ENCODE measurements at regions not wholly inside any gene's neighbourhood (a gene's known extent, or its start where the extent isn't known, plus 50 kb on each side); places are given as distances from the start of the nearest gene placed in this dataset.

- WGBS, 2 donors, result 72 to 75% methylated on average over 4 of the region's 4 CpGs
- Histone ChIP-seq H3K36me3 (no peaks in the 10 kb centered on the region), H3K4me1 (no peaks in the 10 kb centered on the region), H3K27me3 (no peaks in the 10 kb centered on the region), H3K9me3 (no peaks in the 10 kb centered on the region), H3K4me3 (replicated peaks in 1 of 3) (no peak overlapping the region), H3K27ac (no peak overlapping the region)
- no peak for DNase-seq
- TF ChIP-seq POLR2A (IDR thresholded peaks at IDR 0.05), result no peak
- TF ChIP-seq CTCF (IDR thresholded peaks at IDR 0.05), result no peak
- intact Hi-C loops (cut with DNase I), result no loop called here
These were observed 595.5 kb downstream of the GALC start for GRCh38 chr14:87397499-87397898.

- TF ChIP-seq POLR2A (IDR thresholded peaks at IDR 0.05), result no peak
- no peaks in the 10 kb centered on the region for H3K36me3 ChIP-seq
- H3K27ac ChIP-seq, result no peak overlapping the region
- DNase-seq, result no peak
- H3K9me3 ChIP-seq, result no peaks in the 10 kb centered on the region
- H3K27me3 ChIP-seq, result no peaks in the 10 kb centered on the region
- no peaks in the 10 kb centered on the region for H3K4me1 ChIP-seq
- intact Hi-C loops (cut with DNase I), result no loop called here
- no peak overlapping the region for H3K4me3 ChIP-seq (replicated peaks in 1 of 3)
- WGBS, 2 donors, result 85 to 89% methylated on average over 5 of the region's 5 CpGs
These were observed 601.9 kb downstream of the GALC start for GRCh38 chr14:87391066-87391465.

- H3K4me1 ChIP-seq, result no peaks in the 10 kb centered on the region
- no peaks in the 10 kb centered on the region for H3K9me3 ChIP-seq
- H3K4me3 ChIP-seq (replicated peaks in 1 of 3), result no peak overlapping the region
- DNase-seq, result no peak
- H3K36me3 ChIP-seq, result no peaks in the 10 kb centered on the region
- no peak for TF ChIP-seq CTCF (IDR thresholded peaks at IDR 0.05)
- no peak for TF ChIP-seq POLR2A (IDR thresholded peaks at IDR 0.05)
- intact Hi-C loops (cut with DNase I), result no loop called here
- no peak overlapping the region for H3K27ac ChIP-seq
- no peaks in the 10 kb centered on the region for H3K27me3 ChIP-seq
These were observed 604.0 kb downstream of the GALC start for GRCh38 chr14:87388946-87389345.

GRCh38 chr14:87387806-87388205 is 605.2 kb downstream of the GALC start:
- intact Hi-C loops (cut with DNase I), result no loop called here
- Histone ChIP-seq H3K36me3 (no peaks in the 10 kb centered on the region), H3K4me1 (no peaks in the 10 kb centered on the region), H3K9me3 (no peaks in the 10 kb centered on the region), H3K27ac (no peak overlapping the region), H3K4me3 (replicated peaks in 1 of 3) (no peak overlapping the region), H3K27me3 (no peaks in the 10 kb centered on the region)
- 89 to 93% methylated on average over 6 of the region's 6 CpGs for WGBS, 2 donors
- TF ChIP-seq CTCF (IDR thresholded peaks at IDR 0.05), result no peak
- no peak for TF ChIP-seq POLR2A (IDR thresholded peaks at IDR 0.05)
- no peak for DNase-seq

GRCh38 chr14:87386524-87386923 is 606.5 kb downstream of the GALC start:
- intact Hi-C loops (cut with DNase I), result no loop called here
- Histone ChIP-seq H3K4me3 (replicated peaks in 1 of 3) (no peak overlapping the region), H3K27ac (no peak overlapping the region), H3K36me3 (no peaks in the 10 kb centered on the region), H3K4me1 (no peaks in the 10 kb centered on the region), H3K9me3 (no peaks in the 10 kb centered on the region), H3K27me3 (no peaks in the 10 kb centered on the region)
- no peak for TF ChIP-seq POLR2A (IDR thresholded peaks at IDR 0.05)
- TF ChIP-seq CTCF (IDR thresholded peaks at IDR 0.05), result no peak
- no peak for DNase-seq

- Histone ChIP-seq H3K27ac (no peak overlapping the region), H3K9me3 (no peaks in the 10 kb centered on the region), H3K27me3 (no peaks in the 10 kb centered on the region), H3K4me1 (no peaks in the 10 kb centered on the region), H3K4me3 (replicated peaks in 1 of 3) (no peak overlapping the region), H3K36me3 (no peaks in the 10 kb centered on the region)
- intact Hi-C loops (cut with DNase I), result no loop called here
- no peak for DNase-seq
- no peak for TF ChIP-seq CTCF (IDR thresholded peaks at IDR 0.05)
- no peak for TF ChIP-seq POLR2A (IDR thresholded peaks at IDR 0.05)
- 80 to 81% methylated on average over 2 of the region's 2 CpGs for WGBS, 2 donors
These were observed 612.9 kb downstream of the GALC start for GRCh38 chr14:87380054-87380453.

All from thyroid gland (tissue), 4 donors.